ENCODE measurements at regions not wholly inside any gene's neighbourhood (a gene's known extent, or its start where the extent isn't known, plus 50 kb on each side); places are given as distances from the start of the nearest gene placed in this dataset.

DNA sequence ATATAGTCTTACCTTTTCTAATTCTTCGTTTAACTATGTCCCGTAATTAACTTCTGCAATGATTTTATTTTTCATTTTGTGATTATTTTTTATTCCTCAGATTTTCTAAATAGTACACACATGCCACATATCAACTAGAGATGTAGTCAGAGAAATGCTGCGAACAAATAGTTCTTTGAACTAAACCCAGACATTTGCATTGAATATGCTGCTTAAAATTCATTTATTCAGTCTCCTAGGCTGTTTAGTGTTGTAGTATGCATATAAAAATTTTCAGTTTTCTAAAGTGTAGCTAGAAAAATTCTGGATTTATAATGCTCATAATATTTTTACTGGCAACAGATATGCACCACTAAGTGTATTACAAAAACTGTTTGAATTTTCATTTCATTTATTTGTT, 68.9 kb upstream of the SLC38A11 start:
- TF ChIP-seq ZNF384 (IDR thresholded peaks at IDR 0.05) (no peak), ELF4 (IDR thresholded peaks at IDR 0.05) (no peak), FOXM1 (IDR thresholded peaks at IDR 0.05; ENCODE audit: borderline replicate concordance) (no peak), SUZ12 (IDR thresholded peaks at IDR 0.05) (no peak), FOXK2 (IDR thresholded peaks at IDR 0.05) (no peak), CTBP1 (IDR thresholded peaks at IDR 0.05; ENCODE audit: borderline replicate concordance) (no peak), L3MBTL2 (conservative IDR thresholded peaks at IDR 0.05) (no peak), BHLHE40 (IDR thresholded peaks at IDR 0.05; ENCODE audit: borderline replicate concordance) (no peak), FOXA1 (IDR thresholded peaks at IDR 0.05) (no peak), SP1 (IDR thresholded peaks at IDR 0.05) (no peak), TARDBP (IDR thresholded peaks at IDR 0.05) (no peak)

All from HEK293T (cell line).